GM23338 (cell line): ENCODE measurements at regions not wholly inside any gene's neighbourhood (a gene's known extent, or its start where the extent isn't known, plus 50 kb on each side); places are given as distances from the start of the nearest gene placed in this dataset.

ENCODE experiments used
- ATAC-seq: fragments of 200-7000 bp; cut with Tn5 transposase; 3 replicates; pipeline ENCODE4 v1.9.1; 2020
- DNase-seq: peaks from one replicate; pipeline ENCODE4 v3.0.0-alpha.2; 2015; ENCODE audit warnings: low spot score
- H2AFZ ChIP-seq: fragments of 200-600 bp; sonication (generic); 2 replicates; pipeline ENCODE4 v1.8.0; 2016; ENCODE audit warnings: antibody characterized with exemption, mild to moderate bottlenecking, moderate library complexity
- H3F3A ChIP-seq: fragments of 200-600 bp; sonication (generic); replicated peaks from 2 replicates; pipeline ENCODE4 v1.8.0; 2017; ENCODE audit warnings: antibody characterized with exemption, mixed run types, low read depth
- H3K27ac ChIP-seq: fragments of 200-600 bp; sonication (generic); 2 replicates; pipeline ENCODE4 v1.6.1; 2016; ENCODE audit warnings: low read depth
- H3K27me3 ChIP-seq: fragments of 200-600 bp; sonication (generic); 2 replicates; pipeline ENCODE4 v1.8.0; 2016; ENCODE audit warnings: mild to moderate bottlenecking, mixed run types, moderate library complexity; ENCODE audit not compliant: insufficient read depth
- H3K36me3 ChIP-seq: fragments of 200-600 bp; sonication (generic); 2 replicates; pipeline ENCODE4 v1.8.0; 2016; ENCODE audit warnings: mild to moderate bottlenecking; ENCODE audit not compliant: insufficient read depth
- H3K4me1 ChIP-seq: fragments of 200-600 bp; sonication (generic); 2 replicates; pipeline ENCODE4 v1.8.0; 2016; ENCODE audit warnings: mild to moderate bottlenecking, moderate library complexity; ENCODE audit not compliant: insufficient read depth
- H3K4me2 ChIP-seq: fragments of 200-600 bp; sonication (generic); 2 replicates; pipeline ENCODE4 v1.7.1; 2017; ENCODE audit warnings: mixed run types
- H3K4me3 ChIP-seq: fragments of 200-600 bp; sonication (generic); 2 replicates; pipeline ENCODE4 v1.6.1; 2016; ENCODE audit warnings: mixed run types
- H3K79me2 ChIP-seq: fragments of 200-600 bp; sonication (generic); replicated peaks from 2 replicates; pipeline ENCODE4 v1.8.0; 2017; ENCODE audit warnings: mild to moderate bottlenecking; ENCODE audit not compliant: insufficient read depth
- H3K9me2 ChIP-seq: fragments of 200-600 bp; sonication (generic); 2 replicates; pipeline ENCODE4 v1.8.0; 2017; ENCODE audit not compliant: insufficient read depth
- H4K20me1 ChIP-seq: fragments of 200-600 bp; sonication (generic); replicated peaks from 2 replicates; pipeline ENCODE4 v1.8.0; 2017; ENCODE audit warnings: mild to moderate bottlenecking; ENCODE audit not compliant: insufficient read depth
- H3K27ac Mint-ChIP-seq: 2 replicates; pipeline ENCODE4 v1.8.0; 2020; ENCODE audit warnings: inconsistent platforms, mild to moderate bottlenecking, moderate library complexity, mixed read lengths
- H3K27me3 Mint-ChIP-seq: 3 replicates; pipeline ENCODE4 v1.8.0; 2022; ENCODE audit warnings: low read depth, mild to moderate bottlenecking, moderate library complexity, mixed read lengths, inconsistent platforms; ENCODE audit not compliant: insufficient read depth, poor library complexity
- H3K36me3 Mint-ChIP-seq: 3 replicates; pipeline ENCODE4 v1.8.0; 2021; ENCODE audit warnings: low read depth, mild to moderate bottlenecking, inconsistent platforms, moderate library complexity, mixed read lengths
- H3K4me1 Mint-ChIP-seq: 3 replicates; pipeline ENCODE4 v1.8.0; 2020; ENCODE audit warnings: mild to moderate bottlenecking, inconsistent platforms, mixed read lengths
- H3K4me3 Mint-ChIP-seq: 3 replicates; pipeline ENCODE4 v1.8.0; 2021; ENCODE audit warnings: moderate library complexity, mild to moderate bottlenecking, inconsistent platforms, mixed read lengths
- H3K9me3 Mint-ChIP-seq: 3 replicates; pipeline ENCODE4 v1.8.0; 2020; ENCODE audit warnings: moderate library complexity, mild to moderate bottlenecking, inconsistent platforms, mixed read lengths
- CREB1 ChIP-seq: fragments of 250-450 bp; sonication (Bioruptor Pico); IDR thresholded peaks from 2 replicates; pipeline ENCODE4 v1.5.0; 2020; ENCODE audit warnings: low read depth, mild to moderate bottlenecking, moderate library complexity
- CTCF ChIP-seq, 2 experiments: fragments of 200-600 bp in 1 of 2; sonication (generic) in 1 of 2; conservative IDR thresholded peaks; 2 replicates each; pipeline versions ENCODE4 v1.5.1 to v1.6.1; 2016 to 2017; ENCODE audit warnings: antibody characterized with exemption in 2 of 2, low read depth in 2 of 2, mild to moderate bottlenecking in 2 of 2, moderate library complexity in 1 of 2
- ETS1 ChIP-seq: IDR thresholded peaks from 2 replicates; pipeline ENCODE4 v1.6.1; 2016; ENCODE audit warnings: antibody characterized with exemption
- EZH2 ChIP-seq: fragments of 200-600 bp; sonication (generic); IDR thresholded peaks from one replicate; pipeline ENCODE4 v1.8.0; 2017; ENCODE audit warnings: antibody characterized with exemption, mild to moderate bottlenecking, low read depth; ENCODE audit not compliant: unreplicated experiment
- EZH2phosphoT487 ChIP-seq: fragments of 200-600 bp; sonication (generic); IDR thresholded peaks from one replicate; pipeline ENCODE4 v1.8.1; 2018; ENCODE audit warnings: antibody characterized with exemption; ENCODE audit not compliant: unreplicated experiment
- JUNB ChIP-seq: IDR thresholded peaks from one replicate; pipeline ENCODE4 v1.6.1; 2016; ENCODE audit warnings: antibody characterized with exemption; ENCODE audit not compliant: unreplicated experiment
- NANOG ChIP-seq: IDR thresholded peaks from 2 replicates; pipeline ENCODE4 v1.6.1; 2016; ENCODE audit warnings: antibody characterized with exemption, borderline replicate concordance
- POLR2AphosphoS5 ChIP-seq: IDR thresholded peaks from 2 replicates; pipeline ENCODE4 v1.6.1; 2016; ENCODE audit warnings: antibody characterized with exemption, low read depth
- REST ChIP-seq: IDR thresholded peaks from one replicate; pipeline ENCODE4 v1.6.1; 2018; ENCODE audit warnings: antibody characterized with exemption; ENCODE audit not compliant: unreplicated experiment
- STAT1 ChIP-seq: IDR thresholded peaks from one replicate; pipeline ENCODE4 v1.6.1; 2016; ENCODE audit warnings: antibody characterized with exemption; ENCODE audit not compliant: unreplicated experiment
- ZNF114 ChIP-seq: fragments of 250-450 bp; sonication (Bioruptor Pico); IDR thresholded peaks from 2 replicates; pipeline ENCODE4 v1.5.0; 2020; ENCODE audit warnings: mild to moderate bottlenecking, moderate library complexity
- ZNF331 ChIP-seq: fragments of 250-450 bp; sonication (Bioruptor Pico); IDR thresholded peaks from 2 replicates; pipeline ENCODE4 v1.5.0; 2020; ENCODE audit warnings: low read depth, mild to moderate bottlenecking, moderate library complexity
- ZNF462 ChIP-seq: fragments of 250-450 bp; sonication (Bioruptor Pico); IDR thresholded peaks from 2 replicates; pipeline ENCODE4 v1.5.0; 2020; ENCODE audit warnings: mild to moderate bottlenecking, moderate library complexity

GRCh38 chr13:108460746-108461145, 168.7 kb upstream of the MYO16 start (continued):
- TF ChIP-seq ZNF462 (no peak), CREB1 (CRISPR knock-in tag) (no peak), POLR2AphosphoS5 (no peak), ZNF114 (CRISPR knock-in tag) (no peak), CTCF (conservative IDR thresholded peaks at IDR 0.05; ENCODE audit: low read depth in 2 of 2) (no peak)

GRCh38 chr13:108463340-108463739, 166.1 kb upstream of the MYO16 start:
- no peaks in the 10 kb centered on the region for H3K4me1 ChIP-seq
- no peak overlapping the region for H2AFZ ChIP-seq
- peaks cover 3% of the 10 kb centered on the region; the same call in 2 of the 3 replicates for H3K9me3 Mint-ChIP-seq
- no peaks in the 10 kb centered on the region for H3K36me3 ChIP-seq
- H3K4me3 ChIP-seq = no peak overlapping the region
- H3K4me3 Mint-ChIP-seq = no peak overlapping the region
- H3K27ac Mint-ChIP-seq = no peak overlapping the region
- peaks cover 3% of the 10 kb centered on the region for H3K27me3 Mint-ChIP-seq
- DNase-seq = no peak
- H3K4me1 Mint-ChIP-seq = no peaks in the 10 kb centered on the region
- no peaks in the 10 kb centered on the region for H4K20me1 ChIP-seq
- H3K27ac ChIP-seq = no peak overlapping the region
- H3K4me2 ChIP-seq = no peak overlapping the region
- peaks cover 3% of the 10 kb centered on the region; the same call in 1 of the 3 replicates for H3K36me3 Mint-ChIP-seq
- no peaks in the 10 kb centered on the region for H3K9me2 ChIP-seq
- H3K79me2 ChIP-seq = no peaks in the 10 kb centered on the region
- no peak for ATAC-seq
- H3F3A ChIP-seq = no peaks in the 10 kb centered on the region
- no peaks in the 10 kb centered on the region for H3K27me3 ChIP-seq
- no peak for TF ChIP-seq ETS1
- no peak for TF ChIP-seq ZNF331 (CRISPR knock-in tag)
- TF ChIP-seq STAT1 = no peak
- no peak for TF ChIP-seq EZH2
- no peak for TF ChIP-seq REST
- TF ChIP-seq NANOG = no peak
- TF ChIP-seq EZH2phosphoT487 = no peak
- no peak for TF ChIP-seq CREB1 (CRISPR knock-in tag)
- no peak for TF ChIP-seq POLR2AphosphoS5
- no peak for TF ChIP-seq JUNB
